ENCODE measurements at regions not wholly inside any gene's neighbourhood (a gene's known extent, or its start where the extent isn't known, plus 50 kb on each side); places are given as distances from the start of the nearest gene placed in this dataset.

- no peak for TF ChIP-seq ELK4 (CRISPR knock-in tag; IDR thresholded peaks at IDR 0.05; ENCODE audit: borderline replicate concordance)
Observed at GRCh38 chr10:63751836-63752235, 230.6 kb downstream of the REEP3 start (continued).

DNA sequence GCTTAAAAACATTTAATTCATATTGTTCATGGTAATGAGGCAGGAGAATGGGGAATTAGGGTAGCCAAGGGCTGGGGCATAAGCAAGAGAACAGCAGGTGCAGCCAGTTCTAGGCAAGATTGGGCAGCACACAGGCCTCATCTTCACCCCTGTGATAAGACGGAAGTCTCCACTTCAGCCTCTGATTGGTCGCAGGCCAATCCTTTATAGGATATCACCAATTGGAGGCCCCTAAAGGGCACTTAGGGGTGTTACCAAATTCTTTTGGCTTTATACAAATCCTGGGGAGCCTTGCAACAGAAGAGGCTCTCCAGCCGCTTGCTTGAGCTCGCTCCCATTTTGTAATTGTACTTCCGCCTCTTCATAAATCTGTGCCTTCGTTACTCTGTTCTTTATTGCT, 231.1 kb downstream of the REEP3 start:
- Histone ChIP-seq H4K20me1 (ENCODE audit: insufficient read depth, low read length) (no peaks in the 10 kb centered on the region), H3K79me2 (ENCODE audit: insufficient read depth, low read length) (no peaks in the 10 kb centered on the region), H3K9ac (ENCODE audit: insufficient read depth, low read depth, low read length) (no peak overlapping the region), H2AFZ (ENCODE audit: low read length) (no peak overlapping the region), H3K27ac (ENCODE audit: extremely low read length, insufficient read depth, low read length) (no peak overlapping the region), H3K4me2 (ENCODE audit: low read depth, low read length) (no peak overlapping the region), H3K4me1 (ENCODE audit: insufficient read depth, low read length) (no peaks in the 10 kb centered on the region), H3K27me3 (ENCODE audit: control insufficient read depth in 1 of 2, insufficient read depth in 2 of 2, low read length in 2 of 2) (no peaks in the 10 kb centered on the region), H3K4me3 (replicated peaks in 1 of 3; ENCODE audit: insufficient read depth in 1 of 3, low read depth in 2 of 3, low read length in 3 of 3) (no peak overlapping the region), H3K36me3 (replicated peaks in 1 of 2; ENCODE audit: control insufficient read depth in 1 of 2, insufficient read depth in 2 of 2, low read length in 2 of 2) (no peaks in the 10 kb centered on the region), H3K9me3 (ENCODE audit: low read length) (no peaks in the 10 kb centered on the region)
- FAIRE-seq (no peak), ATAC-seq (no peak), DNase-seq (ENCODE audit: low spot score) (no peak)
- POLR2A ChIA-PET = no interaction called here
- in situ Hi-C loops (cut with HindIII; ENCODE audit: extremely low pct_ligation_motif_present, low pct_unique_long_range_greater_than_20kb) (no loop called here), intact Hi-C loops (cut with micrococcal nuclease; ENCODE audit: unreplicated experiment) (no loop called here)
- TF ChIP-seq ATF7-NPFF (CRISPR knock-in tag; IDR thresholded peaks at IDR 0.05; ENCODE audit: low read depth) (no peak), DNMT1 (CRISPR knock-in tag; IDR thresholded peaks at IDR 0.05) (no peak), NKX3-1 (CRISPR knock-in tag; IDR thresholded peaks at IDR 0.05) (no peak), PREB (CRISPR knock-in tag; IDR thresholded peaks at IDR 0.05) (no peak), PTBP1 (IDR thresholded peaks at IDR 0.05; ENCODE audit: low read depth, low read length, poor library complexity, severe bottlenecking) (no peak), THAP7 (CRISPR knock-in tag; IDR thresholded peaks at IDR 0.05) (no peak), KLF11 (CRISPR knock-in tag; IDR thresholded peaks at IDR 0.05) (no peak), MAF1 (CRISPR knock-in tag; IDR thresholded peaks at IDR 0.05; ENCODE audit: borderline replicate concordance) (no peak), EED (CRISPR knock-in tag; IDR thresholded peaks at IDR 0.05) (no peak), NR1H2 (CRISPR knock-in tag; IDR thresholded peaks at IDR 0.05; ENCODE audit: borderline replicate concordance, low read depth) (no peak), ZFP36L1 (CRISPR knock-in tag; IDR thresholded peaks at IDR 0.05) (no peak), U2AF2 (IDR thresholded peaks at IDR 0.05; ENCODE audit: low read depth, low read length) (no peak), SOX5 (CRISPR knock-in tag; IDR thresholded peaks at IDR 0.05; ENCODE audit: borderline replicate concordance) (no peak), MED1 (CRISPR knock-in tag; IDR thresholded peaks at IDR 0.05) (no peak)
- TF ChIP-seq, protein P1, sequence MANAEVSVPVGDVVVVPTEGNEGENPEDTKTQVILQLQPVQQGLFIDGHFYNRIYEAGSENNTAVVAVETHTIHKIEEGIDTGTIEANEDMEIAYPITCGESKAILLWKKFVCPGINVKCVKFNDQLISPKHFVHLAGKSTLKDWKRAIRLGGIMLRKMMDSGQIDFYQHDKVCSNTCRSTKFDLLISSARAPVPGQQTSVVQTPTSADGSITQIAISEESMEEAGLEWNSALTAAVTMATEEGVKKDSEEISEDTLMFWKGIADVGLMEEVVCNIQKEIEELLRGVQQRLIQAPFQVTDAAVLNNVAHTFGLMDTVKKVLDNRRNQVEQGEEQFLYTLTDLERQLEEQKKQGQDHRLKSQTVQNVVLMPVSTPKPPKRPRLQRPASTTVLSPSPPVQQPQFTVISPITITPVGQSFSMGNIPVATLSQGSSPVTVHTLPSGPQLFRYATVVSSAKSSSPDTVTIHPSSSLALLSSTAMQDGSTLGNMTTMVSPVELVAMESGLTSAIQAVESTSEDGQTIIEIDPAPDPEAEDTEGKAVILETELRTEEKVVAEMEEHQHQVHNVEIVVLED (CRISPR knock-in tag; IDR thresholded peaks at IDR 0.05; ENCODE audit: borderline replicate concordance) = no peak
- no TSS peak for BruUV-seq (replicated peaks)
- CTCF ChIA-PET (ENCODE audit: low intra/inter-chr PET ratio, low total read pairs) = no interaction called here
- 79% methylated on average over 4 of the region's 6 CpGs for WGBS (ENCODE audit: low lambda C conversion rate)

Data from HepG2 (cell line).